ENCODE measurements at regions not wholly inside any gene's neighbourhood (a gene's known extent, or its start where the extent isn't known, plus 50 kb on each side); places are given as distances from the start of the nearest gene placed in this dataset.
"Not testable (repeated sequence)": the region's sequence is repeated elsewhere in the genome, so short reads cannot be mapped to it uniquely, and the experiment has no call there.

GRCh38 chrX:2561456-2561855, 60.7 kb upstream of the DHRSX start:
- no peak for DNase-seq

- DNase-seq, result no peak
Observed at GRCh38 chrX:2559124-2559523, 58.3 kb upstream of the DHRSX start.

GRCh38 chrX:2554891-2555290, 54.1 kb upstream of the DHRSX start:
- no peak for DNase-seq

DNA sequence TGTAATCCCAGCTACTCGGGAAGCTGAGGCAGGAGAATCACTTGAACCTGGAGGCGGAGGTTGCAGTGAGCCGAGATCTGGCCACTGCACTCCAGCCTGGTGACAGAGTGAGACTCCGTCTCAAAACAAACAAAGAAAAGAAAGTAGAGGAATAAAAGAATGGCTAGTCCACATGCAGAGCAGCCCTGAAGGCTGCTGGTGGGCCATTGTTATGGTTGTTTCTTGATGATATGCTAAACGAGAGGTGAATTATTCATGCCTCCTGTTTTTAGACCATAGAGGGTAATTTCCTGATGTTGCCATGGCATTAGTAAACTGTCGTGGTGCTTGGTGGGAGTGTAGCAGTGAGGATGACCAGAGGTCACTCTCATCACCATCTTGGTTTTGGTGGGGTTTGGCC, 53.3 kb upstream of the DHRSX start:
- not testable (repeated sequence) for DNase-seq

DNA sequence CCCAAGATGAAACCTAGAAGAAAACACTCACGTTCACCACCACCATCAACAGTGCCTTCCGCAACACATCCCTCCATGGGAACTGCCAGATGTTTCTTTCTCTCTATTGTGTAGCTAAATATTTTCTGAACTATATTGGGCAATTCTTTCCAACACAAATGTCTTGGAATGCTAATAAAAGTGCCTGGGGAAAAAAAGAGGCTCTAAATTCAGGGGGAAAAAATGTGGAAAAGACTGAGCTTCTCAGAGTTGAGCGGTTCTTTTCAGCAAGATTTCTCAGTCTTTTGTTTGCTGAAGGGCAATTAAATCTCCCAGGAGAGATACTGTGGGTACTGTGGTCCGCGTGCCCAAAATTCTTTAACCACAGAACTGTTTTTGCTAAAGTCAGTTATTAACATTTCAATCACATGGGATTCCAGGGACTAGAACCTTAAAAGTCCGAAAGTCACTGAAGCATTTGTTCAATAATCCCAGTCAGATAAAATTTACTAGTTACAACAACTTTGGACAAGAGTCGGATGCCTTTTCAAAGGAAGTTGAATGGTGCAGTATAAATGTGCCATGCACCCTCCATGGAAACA, 51.9 kb upstream of the DHRSX start:
- DNase-seq, result no peak

GRCh38 chrX:2550328-2551020, 49.7 kb upstream of the DHRSX start:
- no peak for DNase-seq
